ENCODE measurements at regions not wholly inside any gene's neighbourhood (a gene's known extent, or its start where the extent isn't known, plus 50 kb on each side); places are given as distances from the start of the nearest gene placed in this dataset.

- TF ChIP-seq RNF219 (CRISPR knock-in tag; IDR thresholded peaks at IDR 0.05) (peak; percentile 85), PYGO2 (tag; IDR thresholded peaks at IDR 0.05) (peak; percentile 80), NR4A1 (CRISPR knock-in tag; IDR thresholded peaks at IDR 0.05) (0 out of 2 replicates have a peak, but pooled peaks have one; percentile 46), NR4A1 (tag; IDR thresholded peaks at IDR 0.05) (no peak), RFX5 (IDR thresholded peaks at IDR 0.05; ENCODE audit: low read depth, low read length) (no peak), ETS1 (conservative IDR thresholded peaks at IDR 0.05; ENCODE audit: control insufficient read depth, low read depth, low read length) (peak; percentile 96), CEBPG (CRISPR knock-in tag; IDR thresholded peaks at IDR 0.05) (peak; percentile 79), CEBPG (tag; conservative IDR thresholded peaks at IDR 0.05 in 1 of 2, IDR thresholded peaks at IDR 0.05 in 1 of 2) (peak; percentile 87 to 91), SLC30A9 (CRISPR knock-in tag; IDR thresholded peaks at IDR 0.05) (no peak), ZNF561 (CRISPR knock-in tag; conservative IDR thresholded peaks at IDR 0.05) (peak; percentile 84; the same call in 1 of the 2 replicates), NUFIP1 (IDR thresholded peaks at IDR 0.05; ENCODE audit: partially characterized antibody) (peak; percentile 92), HBP1 (CRISPR knock-in tag; IDR thresholded peaks at IDR 0.05) (peak; percentile 99), TEAD1 (CRISPR knock-in tag; IDR thresholded peaks at IDR 0.05) (peak; percentile 75 to 94), BRD4 (IDR thresholded peaks at IDR 0.05) (peak; percentile 27; the same call in 1 of the 2 replicates), ZNF41 (CRISPR knock-in tag; conservative IDR thresholded peaks at IDR 0.05) (peak; percentile 88), ZNF324 (CRISPR knock-in tag; IDR thresholded peaks at IDR 0.05) (peak; percentile 21; the same call in 1 of the 2 replicates), PATZ1 (CRISPR knock-in tag; IDR thresholded peaks at IDR 0.05; ENCODE audit: borderline replicate concordance) (peak; percentile 94), HMG20B (CRISPR knock-in tag; IDR thresholded peaks at IDR 0.05) (peak; percentile 94; the same call in 1 of the 2 replicates), E2F4 (CRISPR knock-in tag; IDR thresholded peaks at IDR 0.05; ENCODE audit: low read depth) (0 out of 2 replicates have a peak, but pooled peaks have one; percentile 16), ZNF780A (CRISPR knock-in tag; IDR thresholded peaks at IDR 0.05) (peak; percentile 83)
These were observed 148.6 kb downstream of the PPIAL4G start (continued) for GRCh38 chr1:148334339-148335130.

All from K562 (cell line).